GM12801 (cell line): ENCODE measurements at regions not wholly inside any gene's neighbourhood (a gene's known extent, or its start where the extent isn't known, plus 50 kb on each side); places are given as distances from the start of the nearest gene placed in this dataset.

Experiments
- CTCF ChIP-seq: IDR thresholded peaks from one replicate; pipeline ENCODE4 v1.5.1; 2011; ENCODE audit warnings: control low read depth; ENCODE audit not compliant: insufficient read length; ENCODE audit errors: extremely low read depth

GRCh38 chr4:60020389-60020788 lies 1179.7 kb upstream of the ADGRL3 start:
- TF ChIP-seq CTCF, result no peak

DNA sequence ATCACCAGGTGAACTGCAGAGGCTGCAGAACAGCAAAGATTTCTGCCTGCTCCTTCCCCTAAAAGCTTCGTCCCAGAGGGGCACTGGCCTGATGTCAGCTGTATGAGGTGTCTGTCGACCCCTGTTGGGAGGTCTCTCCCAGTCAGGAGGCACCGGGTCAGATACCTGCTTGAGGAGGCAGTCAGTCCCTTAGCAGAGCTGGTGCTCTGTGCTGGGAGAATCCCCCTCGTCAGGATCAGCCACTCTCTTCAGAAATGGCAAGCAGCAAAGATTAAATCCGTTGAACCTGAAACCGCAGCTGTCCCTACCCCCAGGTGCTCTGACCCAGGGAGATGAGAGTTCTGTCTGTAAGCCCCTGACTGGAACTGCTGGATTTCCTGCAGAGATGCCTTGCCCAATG lies 1166.3 kb upstream of the ADGRL3 start:
- no peak for TF ChIP-seq CTCF

- no peak for TF ChIP-seq CTCF
Measured at GRCh38 chr4:60034361-60034760, 1165.8 kb upstream of the ADGRL3 start.

DNA sequence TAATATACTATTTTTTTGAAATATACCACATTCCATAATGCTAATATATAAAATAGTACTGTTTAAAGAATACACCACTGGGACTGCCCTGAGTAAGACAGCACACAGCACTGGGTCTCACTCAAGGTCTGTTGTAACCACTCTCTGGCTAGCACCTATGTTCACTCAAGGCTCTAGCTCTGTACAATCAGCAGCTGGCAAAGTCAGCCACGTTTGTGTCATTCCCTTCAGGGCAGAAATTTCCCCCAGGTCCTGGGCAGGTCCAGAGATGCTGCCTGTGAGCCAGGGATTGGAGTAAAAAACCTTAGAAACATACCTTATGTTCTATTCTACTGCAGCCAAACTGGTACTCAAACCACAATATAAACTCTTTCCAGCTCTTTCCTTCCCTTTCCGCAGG lies 1160.2 kb upstream of the ADGRL3 start:
- no peak for TF ChIP-seq CTCF

DNA sequence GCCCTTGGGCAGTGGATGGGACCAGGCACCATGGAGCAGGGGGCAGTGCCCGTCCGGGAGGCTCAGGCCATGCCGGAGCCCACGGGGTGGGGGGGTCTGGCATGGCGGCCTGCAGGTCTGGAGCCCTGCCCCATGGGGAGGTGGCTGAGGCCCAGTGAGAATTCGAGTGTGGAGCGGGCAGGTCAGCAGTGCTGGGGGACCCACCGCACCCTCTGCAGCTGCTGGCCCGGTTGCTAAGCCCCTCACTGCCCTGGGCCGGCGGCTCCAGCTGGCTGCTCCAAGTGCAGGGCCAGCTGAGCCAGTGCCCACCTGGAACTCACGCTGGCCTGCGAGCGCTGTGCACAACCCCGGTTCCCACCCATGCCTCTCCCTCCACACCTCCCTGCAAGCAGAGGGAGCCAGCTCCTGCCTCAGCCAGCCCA lies 1157.9 kb upstream of the ADGRL3 start:
- TF ChIP-seq CTCF, result no peak

DNA sequence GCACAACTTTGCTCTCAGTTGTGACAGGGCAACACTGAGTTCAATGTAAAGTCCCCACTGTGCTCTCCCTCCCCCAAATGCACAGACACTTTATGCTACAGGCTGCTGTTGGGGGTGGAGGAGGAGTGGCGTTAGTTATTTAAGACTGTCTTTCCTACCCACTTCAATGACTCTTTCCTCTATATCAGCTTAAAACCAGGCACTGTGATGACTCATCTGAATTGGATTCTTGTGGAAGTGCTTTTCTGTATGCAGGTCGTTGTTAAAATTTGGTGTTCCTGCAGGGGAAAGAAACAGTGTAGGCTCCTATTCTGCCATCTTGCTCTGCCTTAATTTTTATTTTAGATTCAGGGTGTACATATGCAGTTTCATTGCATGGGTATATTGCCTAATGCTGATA lies 1157.2 kb upstream of the ADGRL3 start:
- no peak for TF ChIP-seq CTCF

DNA sequence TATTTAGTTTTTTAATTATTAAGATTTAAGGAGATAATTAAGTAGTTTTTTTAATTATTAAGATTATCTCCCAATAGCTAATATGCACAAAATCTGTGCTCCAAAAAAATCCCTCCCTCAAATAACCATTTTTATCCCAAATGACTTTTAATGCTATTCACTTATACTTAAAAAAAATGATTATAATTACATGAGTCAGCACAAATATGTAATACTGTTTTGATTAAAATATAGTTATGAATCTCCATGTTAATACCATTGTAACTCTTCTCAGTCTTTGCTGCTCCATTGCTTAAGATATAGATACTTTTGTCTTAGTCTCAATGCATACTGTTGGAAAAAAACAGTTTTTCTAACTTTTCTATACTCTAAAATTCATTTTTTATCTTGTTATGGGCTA lies 1121.1 kb upstream of the ADGRL3 start:
- no peak for TF ChIP-seq CTCF

DNA sequence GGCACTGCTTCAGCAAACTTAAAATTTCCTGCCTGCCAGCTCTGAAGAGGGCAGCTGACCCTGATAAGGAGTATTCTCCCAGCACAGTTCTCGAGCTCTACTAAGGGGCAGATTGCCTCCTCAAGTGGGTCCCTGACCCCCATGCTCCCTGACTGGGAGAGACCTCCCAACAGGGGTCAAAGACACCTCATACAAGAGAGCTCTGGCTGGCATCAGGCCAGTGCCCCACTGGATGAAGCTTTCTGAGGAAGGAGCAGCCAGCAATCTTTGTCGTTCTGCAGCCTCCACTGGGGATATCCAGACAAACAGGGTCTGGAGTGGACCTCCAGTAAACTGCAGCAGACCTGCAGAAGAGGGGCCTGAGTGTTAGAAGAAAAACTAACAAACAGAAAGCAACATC lies 1118.3 kb upstream of the ADGRL3 start:
- no peak for TF ChIP-seq CTCF
